Heart left ventricle (tissue), 13 donors: ENCODE measurements at regions not wholly inside any gene's neighbourhood (a gene's known extent, or its start where the extent isn't known, plus 50 kb on each side); places are given as distances from the start of the nearest gene placed in this dataset.

Experiments used
- CTCF ChIP-seq, 12 donors: fragments of 200-600 bp; sonication (generic) in 4 of 12; IDR thresholded peaks; one replicate each; pipeline versions ENCODE4 v1.5.0 to v1.8.0; 2018 to 2022; ENCODE audit warnings: antibody characterized with exemption in 12 of 12, mild to moderate bottlenecking in 5 of 12
- POLR2A ChIP-seq, 2 donors: fragments of 450-650 bp; IDR thresholded peaks; one replicate each; pipeline ENCODE4 v1.6.1; 2017; ENCODE audit warnings: antibody characterized with exemption in 2 of 2, mild to moderate bottlenecking in 2 of 2, moderate library complexity in 2 of 2
- donor health status: ischemic (EF 13 %, LVEDD 7.1; RV severe dilation, severe dysfunction).
- donor health status: DM: no; HTN: yes; CAD: no.
- donor health status: DM: no; HTN: no; CAD: no.
- donor health status: ischemic (EF 25% LVEDD 6.9; RV normal size, moderate dysfunction).
- donor health status: ischemic (EF 25% LVEDD 5.7; RV mildly dilated, moderate dysfunction).
- donor health status: ischemic (EF 35%, LVEDD 5.7; RV mildly dilated, moderate dysfunction).
- donor health status: nonischemic (EF 11% LVEDD 7.7; RV severe dilation, severe dysfunction).
- donor health status: DM: yes; HTN: yes; CAD: no.
- donor health status: PGD.
- donor health status: ischemic (EF 29% LVEDD 5.4; RV normal size, mild dysfunction).
- donor health status: nonischemic (EF 23%, LVEDD 6.1; RV moderate dilation, normal function).

GRCh38 chr13:39208636-39209035 lies 170.4 kb downstream of the NHLRC3 start:
- no peak for TF ChIP-seq CTCF (IDR thresholded peaks at IDR 0.05)
- no peak for TF ChIP-seq POLR2A (IDR thresholded peaks at IDR 0.05)
